ENCODE measurements at regions not wholly inside any gene's neighbourhood (a gene's known extent, or its start where the extent isn't known, plus 50 kb on each side); places are given as distances from the start of the nearest gene placed in this dataset.
A peak's percentile ranks its signal among the peaks of the same experiment; 100 is the strongest.
"Not testable (repeated sequence)": the region's sequence is repeated elsewhere in the genome, so short reads cannot be mapped to it uniquely, and the experiment has no call there.

GRCh38 chr11:49499117-49499516 lies 290.7 kb upstream of the FOLH1 start:
- DNase-seq, result no peak
- intact Hi-C loops (cut with DNase I), result no loop called here

- intact Hi-C loops (cut with DNase I), result no loop called here
- DNase-seq, result no peak
Measured at GRCh38 chr11:49505231-49505630, 296.8 kb upstream of the FOLH1 start.

- peak in 4 of 10 donors; percentile 5 to 67 (median 21) for DNase-seq
- intact Hi-C loops (cut with DNase I), result loop anchor here (10.0 kb wide), 1 partner anchor 292 kb away; no protein-coding TSS in a partner anchor
Measured at GRCh38 chr11:49526240-49526829, 317.9 kb upstream of the FOLH1 start.

GRCh38 chr11:49533204-49533603 lies 324.8 kb upstream of the FOLH1 start:
- intact Hi-C loops (cut with DNase I), result no loop called here

GRCh38 chr11:49538927-49539326 lies 330.5 kb upstream of the FOLH1 start:
- intact Hi-C loops (cut with DNase I); DNase-seq: not testable (repeated sequence)

More at GRCh38 chr11:49533204-49533603, 324.8 kb upstream of the FOLH1 start:
- no peak for DNase-seq

GRCh38 chr11:49558261-49558847 lies 350.0 kb upstream of the FOLH1 start:
- intact Hi-C loops (cut with DNase I), result not testable (repeated sequence)
- DNase-seq, result peak in 8 of 10 donors; percentile 13 to 89 (median 48)

- DNase-seq, result peak in 8 of 10 donors; percentile 13 to 86 (median 41)
Measured at GRCh38 chr11:49560593-49560992, 352.2 kb upstream of the FOLH1 start.

GRCh38 chr11:49561240-49561880 lies 353.0 kb upstream of the FOLH1 start:
- intact Hi-C loops (cut with DNase I), result not testable (repeated sequence)
- DNase-seq, result peak in 7 of 10 donors; percentile 5 to 73 (median 25)

More at GRCh38 chr11:49560593-49560992, 352.2 kb upstream of the FOLH1 start:
- intact Hi-C loops (cut with DNase I), result not testable (repeated sequence)

- DNase-seq; intact Hi-C loops (cut with DNase I): not testable (repeated sequence)
Measured at GRCh38 chr11:49562262-49562661, 353.9 kb upstream of the FOLH1 start.

- intact Hi-C loops (cut with DNase I); DNase-seq: not testable (repeated sequence)
Measured at GRCh38 chr11:49579492-49579891, 371.1 kb upstream of the FOLH1 start.

GRCh38 chr11:49585495-49585894 lies 366.7 kb upstream of the OR4C13 start:
- DNase-seq; intact Hi-C loops (cut with DNase I): not testable (repeated sequence)

GRCh38 chr11:49608892-49609291 lies 343.3 kb upstream of the OR4C13 start:
- intact Hi-C loops (cut with DNase I); DNase-seq: not testable (repeated sequence)

- intact Hi-C loops (cut with DNase I); DNase-seq: not testable (repeated sequence)
Measured at GRCh38 chr11:49623872-49624271, 328.3 kb upstream of the OR4C13 start.

- intact Hi-C loops (cut with DNase I); DNase-seq: not testable (repeated sequence)
Measured at GRCh38 chr11:49670705-49671104, 281.5 kb upstream of the OR4C13 start.

- intact Hi-C loops (cut with DNase I); DNase-seq: not testable (repeated sequence)
Measured at GRCh38 chr11:49702121-49702520, 250.1 kb upstream of the OR4C13 start.

GRCh38 chr11:49750447-49750846 lies 201.7 kb upstream of the OR4C13 start:
- DNase-seq, result peak in 1 of 10 donors; percentile 57
- intact Hi-C loops (cut with DNase I), result not testable (repeated sequence)

- DNase-seq, result not testable (repeated sequence)
Measured at GRCh38 chr11:49750960-49751359, 201.2 kb upstream of the OR4C13 start.

GRCh38 chr11:49780791-49781190 lies 171.4 kb upstream of the OR4C13 start:
- DNase-seq, result peak in 2 of 10 donors; percentile 30 to 42
- intact Hi-C loops (cut with DNase I), result not testable (repeated sequence)

More at GRCh38 chr11:49750960-49751359, 201.2 kb upstream of the OR4C13 start:
- intact Hi-C loops (cut with DNase I), result not testable (repeated sequence)

- DNase-seq; intact Hi-C loops (cut with DNase I): not testable (repeated sequence)
Measured at GRCh38 chr11:49782000-49782399, 170.2 kb upstream of the OR4C13 start.

- intact Hi-C loops (cut with DNase I), result not testable (repeated sequence)
- DNase-seq, result peak in 1 of 10 donors; percentile 25
Measured at GRCh38 chr11:49783841-49784240, 168.3 kb upstream of the OR4C13 start.

GRCh38 chr11:49789787-49790186 lies 162.4 kb upstream of the OR4C13 start:
- intact Hi-C loops (cut with DNase I); DNase-seq: not testable (repeated sequence)
